Activated naive CD8-positive, alpha-beta T cell treated with anti-CD3 and anti-CD28 coated beads, Interleukin-2, amount 50 U/mL, for 24 hours (primary cell): ENCODE measurements at regions not wholly inside any gene's neighbourhood (a gene's known extent, or its start where the extent isn't known, plus 50 kb on each side); places are given as distances from the start of the nearest gene placed in this dataset.
"Not testable (repeated sequence)": the region's sequence is repeated elsewhere in the genome, so short reads cannot be mapped to it uniquely, and the experiment has no call there.

ENCODE experiments used
- ATAC-seq: fragments of 150-1000 bp; cut with Tn5 transposase; one replicate; pipeline ENCODE4 v1.10.0; 2021
- DNase-seq: peaks from one replicate; pipeline ENCODE4 v3.0.0; 2021
- H3K27ac Mint-ChIP-seq: one replicate; pipeline ENCODE4 v1.8.0; 2021; ENCODE audit warnings: mild to moderate bottlenecking, mixed read lengths
- H3K27me3 Mint-ChIP-seq: one replicate; pipeline ENCODE4 v1.8.0; 2021; ENCODE audit warnings: mixed read lengths
- H3K36me3 Mint-ChIP-seq: one replicate; pipeline ENCODE4 v1.8.0; 2021; ENCODE audit warnings: low read depth, mixed read lengths
- H3K4me1 Mint-ChIP-seq: one replicate; pipeline ENCODE4 v1.8.0; 2021; ENCODE audit warnings: mixed read lengths
- H3K4me3 Mint-ChIP-seq: one replicate; pipeline ENCODE4 v1.8.0; 2021; ENCODE audit warnings: mild to moderate bottlenecking, moderate library complexity, mixed read lengths
- H3K9me3 Mint-ChIP-seq: one replicate; pipeline ENCODE4 v1.8.0; 2021; ENCODE audit warnings: mixed read lengths

GRCh38 chr11:25831485-25831884, 500.4 kb upstream of the ANO3 start:
- H3K27me3 Mint-ChIP-seq, H3K4me1 Mint-ChIP-seq, ATAC-seq, H3K4me3 Mint-ChIP-seq, DNase-seq, H3K27ac Mint-ChIP-seq, H3K36me3 Mint-ChIP-seq, H3K9me3 Mint-ChIP-seq: not testable (repeated sequence)

GRCh38 chr11:25838918-25839625, 492.9 kb upstream of the ANO3 start:
- H3K36me3 Mint-ChIP-seq: no peaks in the 10 kb centered on the region
- no peak overlapping the region for H3K4me3 Mint-ChIP-seq
- H3K27ac Mint-ChIP-seq: no peak overlapping the region
- ATAC-seq: no peak
- H3K4me1 Mint-ChIP-seq: no peaks in the 10 kb centered on the region
- no peak for DNase-seq
- no peaks in the 10 kb centered on the region for H3K27me3 Mint-ChIP-seq
- peaks cover 1% of the 10 kb centered on the region for H3K9me3 Mint-ChIP-seq

GRCh38 chr11:25844811-25845210, 487.1 kb upstream of the ANO3 start:
- no peak for ATAC-seq
- Mint-ChIP-seq H3K27ac (no peak overlapping the region), H3K27me3 (no peaks in the 10 kb centered on the region), H3K4me1 (no peaks in the 10 kb centered on the region), H3K9me3 (peaks cover 18% of the 10 kb centered on the region), H3K36me3 (no peaks in the 10 kb centered on the region), H3K4me3 (no peak overlapping the region)
- no peak for DNase-seq

DNA sequence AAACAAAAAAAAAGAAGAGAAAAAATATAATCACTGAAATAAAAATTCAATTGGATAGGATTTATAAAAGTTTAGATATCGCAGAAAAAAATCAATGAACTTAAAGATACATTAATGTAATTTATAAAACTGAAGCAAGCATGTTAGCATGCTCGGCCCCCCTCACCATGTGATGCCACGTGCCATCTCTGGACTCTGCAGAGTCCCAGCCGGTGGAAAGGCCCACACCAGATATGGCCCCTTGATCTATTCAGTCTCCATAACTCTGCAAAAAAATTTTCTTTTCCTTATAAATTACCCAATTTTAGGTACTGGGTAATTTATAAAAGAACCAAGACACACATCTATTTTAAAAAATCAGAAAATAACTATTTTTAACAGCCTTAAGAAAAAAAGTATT, 476.0 kb upstream of the ANO3 start:
- no peaks in the 10 kb centered on the region for H3K27me3 Mint-ChIP-seq
- no peak for ATAC-seq

GRCh38 chr11:25859776-25860175, 472.2 kb upstream of the ANO3 start:
- DNase-seq: no peak
- H3K9me3 Mint-ChIP-seq: no peaks in the 10 kb centered on the region
- no peak overlapping the region for H3K27ac Mint-ChIP-seq
- ATAC-seq: no peak
- no peak overlapping the region for H3K4me3 Mint-ChIP-seq
- no peaks in the 10 kb centered on the region for H3K4me1 Mint-ChIP-seq
- no peaks in the 10 kb centered on the region for H3K27me3 Mint-ChIP-seq
- no peaks in the 10 kb centered on the region for H3K36me3 Mint-ChIP-seq

More for the DNA sequence above, 476.0 kb upstream of the ANO3 start:
- Mint-ChIP-seq H3K27ac (no peak overlapping the region), H3K9me3 (no peaks in the 10 kb centered on the region), H3K36me3 (no peaks in the 10 kb centered on the region), H3K4me1 (no peaks in the 10 kb centered on the region), H3K4me3 (no peak overlapping the region)
- no peak for DNase-seq

- H3K4me1 Mint-ChIP-seq: no peaks in the 10 kb centered on the region
- H3K27me3 Mint-ChIP-seq: no peaks in the 10 kb centered on the region
- no peak for DNase-seq
- H3K4me3 Mint-ChIP-seq: no peak overlapping the region
- no peaks in the 10 kb centered on the region for H3K36me3 Mint-ChIP-seq
- H3K27ac Mint-ChIP-seq: no peak overlapping the region
- no peaks in the 10 kb centered on the region for H3K9me3 Mint-ChIP-seq
- no peak for ATAC-seq
These were observed 471.1 kb upstream of the ANO3 start for GRCh38 chr11:25860677-25861450.

DNA sequence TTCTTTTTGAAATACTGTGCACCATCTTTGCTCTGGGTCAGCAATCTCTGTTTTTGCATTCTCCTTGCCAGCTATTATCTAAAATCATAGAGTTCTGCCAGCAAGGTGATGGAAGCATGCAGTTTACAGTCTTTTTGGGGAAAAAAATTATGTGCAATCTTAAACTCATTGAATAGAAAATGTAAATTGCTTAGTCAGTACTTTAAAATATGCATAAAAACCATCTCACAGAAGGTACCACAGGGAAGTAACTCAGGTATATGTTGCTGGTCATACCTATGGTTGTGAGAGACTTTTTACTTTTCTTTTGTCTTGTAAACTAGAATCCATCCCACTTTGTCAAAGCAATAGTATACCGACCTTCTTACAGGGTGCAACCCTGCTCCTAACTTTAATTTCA, 469.8 kb upstream of the ANO3 start:
- no peaks in the 10 kb centered on the region for H3K36me3 Mint-ChIP-seq
- no peaks in the 10 kb centered on the region for H3K4me1 Mint-ChIP-seq
- no peak for DNase-seq

GRCh38 chr11:25863986-25864385, 467.9 kb upstream of the ANO3 start:
- ATAC-seq (no peak), DNase-seq (no peak)
- Mint-ChIP-seq H3K36me3 (no peaks in the 10 kb centered on the region), H3K27ac (no peak overlapping the region), H3K4me3 (no peak overlapping the region), H3K27me3 (no peaks in the 10 kb centered on the region), H3K9me3 (no peaks in the 10 kb centered on the region), H3K4me1 (no peaks in the 10 kb centered on the region)

More for the DNA sequence above, 469.8 kb upstream of the ANO3 start:
- ATAC-seq: no peak
- Mint-ChIP-seq H3K27ac (no peak overlapping the region), H3K9me3 (no peaks in the 10 kb centered on the region), H3K27me3 (no peaks in the 10 kb centered on the region), H3K4me3 (no peak overlapping the region)

- Mint-ChIP-seq H3K36me3 (no peaks in the 10 kb centered on the region), H3K4me3 (no peak overlapping the region), H3K9me3 (peaks cover 4% of the 10 kb centered on the region), H3K27ac (no peak overlapping the region), H3K27me3 (no peaks in the 10 kb centered on the region), H3K4me1 (no peaks in the 10 kb centered on the region)
- no peak for ATAC-seq
- DNase-seq: no peak
These were observed 455.4 kb upstream of the ANO3 start for GRCh38 chr11:25876456-25876965.

DNA sequence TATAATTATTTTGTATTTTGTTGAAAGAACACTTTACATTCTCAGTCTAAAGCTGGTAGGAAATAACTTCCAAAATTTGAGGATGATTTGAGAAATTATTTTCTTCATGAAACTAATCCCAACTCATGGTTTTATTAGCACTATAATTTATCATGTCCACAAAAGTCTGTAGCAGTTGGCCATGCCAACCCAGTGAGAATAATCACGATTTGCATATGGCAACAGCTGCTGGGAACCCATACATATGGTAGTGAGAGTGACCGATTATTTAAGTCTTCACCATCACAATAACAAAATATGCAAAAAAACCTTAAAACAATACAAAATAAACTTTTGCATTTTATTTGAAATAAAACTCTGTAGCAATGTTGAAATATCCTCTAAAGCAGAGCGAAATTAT, 445.9 kb upstream of the ANO3 start:
- DNase-seq (no peak), ATAC-seq (no peak)
- Mint-ChIP-seq H3K4me3 (no peak overlapping the region), H3K27me3 (no peaks in the 10 kb centered on the region), H3K36me3 (no peaks in the 10 kb centered on the region), H3K9me3 (peaks cover 21% of the 10 kb centered on the region), H3K4me1 (no peaks in the 10 kb centered on the region), H3K27ac (no peak overlapping the region)

DNA sequence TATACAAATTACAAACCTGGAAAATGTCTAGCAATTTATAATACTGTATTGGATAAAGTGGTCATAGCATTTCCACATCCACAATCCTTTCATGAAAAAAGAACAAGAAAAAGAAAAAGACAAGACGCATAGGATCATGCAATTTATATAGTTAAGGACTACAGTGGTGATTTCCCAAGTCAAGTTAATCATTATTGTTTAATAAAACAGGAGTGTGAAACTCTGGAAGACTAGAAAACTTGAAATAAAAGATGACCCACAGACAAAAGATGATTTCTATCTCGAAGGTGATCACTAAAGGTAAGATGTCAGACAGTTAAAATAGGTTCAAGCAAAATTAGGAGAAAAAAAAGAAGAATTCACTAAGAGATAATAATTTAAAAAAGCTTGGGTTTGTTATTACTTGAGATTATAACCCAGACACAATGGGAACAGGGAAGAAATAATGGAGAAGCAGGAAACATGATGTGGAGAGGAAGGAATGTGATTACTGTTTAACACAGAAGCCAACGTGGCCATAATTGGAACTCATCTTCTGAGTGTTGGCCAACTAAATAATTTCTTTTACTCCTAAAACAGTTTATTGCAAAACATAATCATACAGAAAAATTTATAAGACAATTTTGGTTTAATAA, 441.2 kb upstream of the ANO3 start:
- no peak overlapping the region for H3K27ac Mint-ChIP-seq
- no peak overlapping the region for H3K4me3 Mint-ChIP-seq
- H3K36me3 Mint-ChIP-seq: no peaks in the 10 kb centered on the region
- ATAC-seq (no peak), DNase-seq (no peak)
- H3K27me3 Mint-ChIP-seq: no peaks in the 10 kb centered on the region
- H3K4me1 Mint-ChIP-seq: no peaks in the 10 kb centered on the region
- peaks cover 11% of the 10 kb centered on the region for H3K9me3 Mint-ChIP-seq

DNA sequence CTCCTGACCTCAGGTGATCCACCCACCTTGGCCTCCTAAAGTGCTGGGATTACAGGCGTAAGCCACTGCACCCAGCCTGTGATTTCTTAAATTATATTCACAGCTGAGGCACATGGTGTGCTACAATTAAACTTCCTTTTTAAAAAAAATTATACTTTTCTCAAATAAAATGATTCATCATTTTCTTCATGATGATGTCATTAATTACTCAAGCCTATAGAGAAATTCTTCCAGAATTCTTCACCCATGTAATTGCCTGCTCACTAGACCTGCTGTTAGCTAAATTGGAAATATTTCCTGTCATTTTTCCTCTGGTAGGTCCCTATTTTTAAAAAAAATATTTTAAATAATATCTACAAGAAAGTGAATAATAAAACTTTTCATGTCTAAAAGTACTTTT, 440.0 kb upstream of the ANO3 start:
- no peaks in the 10 kb centered on the region for H3K4me1 Mint-ChIP-seq
- H3K27ac Mint-ChIP-seq: no peak overlapping the region
- H3K36me3 Mint-ChIP-seq: no peaks in the 10 kb centered on the region
- DNase-seq (no peak), ATAC-seq (no peak)
- H3K9me3 Mint-ChIP-seq: peaks cover 9% of the 10 kb centered on the region
- H3K4me3 Mint-ChIP-seq: no peak overlapping the region
- H3K27me3 Mint-ChIP-seq: no peaks in the 10 kb centered on the region

- H3K9me3 Mint-ChIP-seq: no peaks in the 10 kb centered on the region
- no peak for DNase-seq
- H3K4me1 Mint-ChIP-seq: no peaks in the 10 kb centered on the region
These were observed 432.2 kb upstream of the ANO3 start for GRCh38 chr11:25899617-25900160.

DNA sequence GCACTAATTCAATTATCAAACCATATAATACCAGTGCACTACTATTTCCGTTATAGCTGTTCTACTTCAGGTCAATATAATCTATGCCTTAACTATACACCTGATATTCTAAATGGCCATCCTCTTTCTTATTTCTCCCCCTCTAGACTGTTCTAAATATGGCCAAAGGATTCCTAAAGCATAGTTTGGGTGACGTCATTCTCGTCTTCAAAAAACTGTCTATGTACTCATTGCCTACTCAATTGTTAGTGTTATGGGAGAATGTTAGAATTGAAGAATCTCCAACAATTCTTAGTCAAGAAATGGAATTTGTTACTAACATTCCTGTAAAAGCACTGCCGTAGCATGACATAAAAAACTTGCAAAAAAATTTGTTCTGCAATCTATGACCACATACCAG, 431.1 kb upstream of the ANO3 start:
- DNase-seq (no peak), ATAC-seq (no peak)
- Mint-ChIP-seq H3K36me3 (no peaks in the 10 kb centered on the region), H3K27me3 (no peaks in the 10 kb centered on the region), H3K9me3 (no peaks in the 10 kb centered on the region), H3K4me3 (no peak overlapping the region), H3K4me1 (no peaks in the 10 kb centered on the region), H3K27ac (no peak overlapping the region)

More at GRCh38 chr11:25899617-25900160, 432.2 kb upstream of the ANO3 start:
- Mint-ChIP-seq H3K36me3 (no peaks in the 10 kb centered on the region), H3K27ac (no peak overlapping the region), H3K4me3 (no peak overlapping the region), H3K27me3 (no peaks in the 10 kb centered on the region)
- ATAC-seq: no peak

DNA sequence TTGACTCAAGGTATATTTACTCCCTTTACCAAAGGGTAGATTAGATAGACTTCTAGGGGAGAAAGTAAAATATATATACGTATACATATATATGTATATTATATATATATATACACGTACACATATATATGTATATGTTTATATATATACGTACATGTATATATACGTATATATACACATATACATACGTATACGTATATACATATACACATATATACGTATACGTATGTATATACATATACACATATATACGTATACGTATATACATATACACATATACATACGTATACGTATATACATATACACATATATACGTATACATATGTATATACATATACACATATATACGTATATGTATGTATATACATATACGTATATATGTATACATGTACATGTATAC, 430.5 kb upstream of the ANO3 start:
- no peak overlapping the region for H3K4me3 Mint-ChIP-seq
- H3K4me1 Mint-ChIP-seq: no peaks in the 10 kb centered on the region
- ATAC-seq: no peak
- H3K36me3 Mint-ChIP-seq: no peaks in the 10 kb centered on the region
- H3K9me3 Mint-ChIP-seq: no peaks in the 10 kb centered on the region
- no peaks in the 10 kb centered on the region for H3K27me3 Mint-ChIP-seq
- no peak for DNase-seq
- H3K27ac Mint-ChIP-seq: no peak overlapping the region
